Neutrophil (primary cell): ENCODE measurements at regions not wholly inside any gene's neighbourhood (a gene's known extent, or its start where the extent isn't known, plus 50 kb on each side); places are given as distances from the start of the nearest gene placed in this dataset.

Experiments used
- H3K27ac ChIP-seq: fragments of 200-600 bp; sonication (generic); 2 replicates; pipeline ENCODE4 v1.5.1; 2016; ENCODE audit warnings: mild to moderate bottlenecking, moderate library complexity
- H3K27me3 ChIP-seq: fragments of 200-600 bp; sonication (generic); 2 replicates; pipeline ENCODE4 v1.6.0; 2016; ENCODE audit warnings: mild to moderate bottlenecking
- H3K36me3 ChIP-seq: fragments of 200-600 bp; sonication (generic); 2 replicates; pipeline ENCODE4 v1.5.1; 2017
- H3K4me1 ChIP-seq, 2 experiments: fragments of 200-600 bp in 1 of 2; sonication (generic) in 1 of 2; 1 replicate in 1 of 2; 2 replicates in 1 of 2; pipeline versions ENCODE4 v1.5.1 to v1.6.1; 2013 to 2016; ENCODE audit warnings: low read depth in 1 of 2, low read length in 1 of 2, mild to moderate bottlenecking in 1 of 2, moderate library complexity in 1 of 2; ENCODE audit not compliant: control insufficient read depth in 1 of 2, insufficient read depth in 1 of 2
- H3K4me3 ChIP-seq, 2 experiments: fragments of 200-600 bp in 1 of 2; sonication (generic) in 1 of 2; 1 replicate in 1 of 2; 2 replicates in 1 of 2; pipeline ENCODE4 v1.5.1; 2013 to 2016; ENCODE audit warnings: low read depth in 1 of 2, low read length in 1 of 2, mild to moderate bottlenecking in 1 of 2, moderate library complexity in 1 of 2
- H3K9me3 ChIP-seq: fragments of 200-600 bp; sonication (generic); 2 replicates; pipeline ENCODE4 v1.5.1; 2016
- TF ChIP-seq, protein P1 (sequence below): fragments of 200-600 bp; sonication (generic); IDR thresholded peaks from 2 replicates; pipeline ENCODE4 v1.5.1; 2016; ENCODE audit warnings: antibody characterized with exemption

DNA sequence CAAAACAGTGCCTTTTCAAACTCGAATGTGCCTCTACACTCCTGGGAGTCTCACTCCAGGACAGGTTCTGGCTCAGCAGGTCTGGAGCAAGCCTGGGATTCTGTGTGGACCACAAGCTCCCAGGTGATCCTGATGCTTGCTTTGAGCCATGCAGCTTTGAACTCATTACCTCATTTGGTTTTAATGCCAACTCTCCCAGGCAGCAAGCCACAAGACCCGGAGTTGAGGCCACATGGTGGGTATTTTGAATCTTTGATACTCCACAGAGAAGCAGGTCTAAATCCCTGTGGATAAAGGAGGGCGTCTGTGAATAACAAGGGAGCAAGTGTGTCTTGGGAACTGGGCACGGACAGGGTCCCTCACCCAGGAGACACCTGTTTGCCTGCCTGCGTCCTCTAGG lies 205.4 kb upstream of the CST7 start:
- no peak overlapping the region for H3K27ac ChIP-seq
- TF ChIP-seq, protein P1, sequence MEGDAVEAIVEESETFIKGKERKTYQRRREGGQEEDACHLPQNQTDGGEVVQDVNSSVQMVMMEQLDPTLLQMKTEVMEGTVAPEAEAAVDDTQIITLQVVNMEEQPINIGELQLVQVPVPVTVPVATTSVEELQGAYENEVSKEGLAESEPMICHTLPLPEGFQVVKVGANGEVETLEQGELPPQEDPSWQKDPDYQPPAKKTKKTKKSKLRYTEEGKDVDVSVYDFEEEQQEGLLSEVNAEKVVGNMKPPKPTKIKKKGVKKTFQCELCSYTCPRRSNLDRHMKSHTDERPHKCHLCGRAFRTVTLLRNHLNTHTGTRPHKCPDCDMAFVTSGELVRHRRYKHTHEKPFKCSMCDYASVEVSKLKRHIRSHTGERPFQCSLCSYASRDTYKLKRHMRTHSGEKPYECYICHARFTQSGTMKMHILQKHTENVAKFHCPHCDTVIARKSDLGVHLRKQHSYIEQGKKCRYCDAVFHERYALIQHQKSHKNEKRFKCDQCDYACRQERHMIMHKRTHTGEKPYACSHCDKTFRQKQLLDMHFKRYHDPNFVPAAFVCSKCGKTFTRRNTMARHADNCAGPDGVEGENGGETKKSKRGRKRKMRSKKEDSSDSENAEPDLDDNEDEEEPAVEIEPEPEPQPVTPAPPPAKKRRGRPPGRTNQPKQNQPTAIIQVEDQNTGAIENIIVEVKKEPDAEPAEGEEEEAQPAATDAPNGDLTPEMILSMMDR, result no peak
- H3K9me3 ChIP-seq, result no peaks in the 10 kb centered on the region
- H3K27me3 ChIP-seq, result no peaks in the 10 kb centered on the region
- no peaks in the 10 kb centered on the region for H3K4me1 ChIP-seq
- no peak overlapping the region for H3K4me3 ChIP-seq
- H3K36me3 ChIP-seq, result no peaks in the 10 kb centered on the region

DNA sequence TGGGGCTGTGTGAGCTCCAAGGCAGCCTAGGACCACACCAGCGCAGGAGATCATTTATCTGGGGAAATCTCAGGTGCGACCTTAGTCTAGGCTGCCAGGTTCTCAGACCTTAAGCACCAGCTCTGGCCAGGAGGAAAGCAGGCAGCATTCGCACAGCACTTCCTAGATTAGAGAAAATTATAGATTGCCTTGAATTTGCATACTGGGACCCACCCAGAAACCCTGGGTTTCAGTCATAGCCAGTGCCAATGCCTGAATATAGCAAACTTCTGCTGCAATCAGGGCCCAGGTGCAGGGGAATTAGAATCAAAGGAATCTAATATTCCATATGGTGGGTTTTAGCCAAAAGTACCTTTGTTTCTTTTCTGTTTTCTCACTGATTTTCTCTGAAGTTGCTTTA lies 204.3 kb upstream of the CST7 start:
- Histone ChIP-seq H3K36me3 (no peaks in the 10 kb centered on the region), H3K27me3 (no peaks in the 10 kb centered on the region), H3K4me1 (no peaks in the 10 kb centered on the region), H3K27ac (no peak overlapping the region), H3K4me3 (no peak overlapping the region), H3K9me3 (no peaks in the 10 kb centered on the region)
- TF ChIP-seq, protein P1, result no peak

DNA sequence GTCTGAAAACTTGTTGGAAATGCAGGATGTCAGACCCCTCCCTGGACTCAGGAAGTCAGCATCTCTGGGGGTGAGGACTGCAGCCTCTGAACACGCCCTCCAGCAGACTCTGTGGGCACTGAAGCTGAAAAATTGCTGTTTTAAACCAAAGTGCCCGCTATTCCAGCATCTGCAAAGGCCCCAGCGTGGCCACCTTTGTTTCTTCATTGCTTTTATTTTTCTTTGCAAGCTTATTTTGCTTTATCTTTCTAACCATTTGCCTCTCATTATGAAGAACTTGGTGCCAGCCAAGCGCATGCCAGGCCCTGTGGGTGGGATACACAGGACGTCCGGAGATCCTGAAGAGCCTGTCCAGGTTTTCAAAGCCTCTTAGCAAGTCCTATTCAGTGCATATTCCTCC lies 203.9 kb upstream of the CST7 start:
- Histone ChIP-seq H3K36me3 (no peaks in the 10 kb centered on the region), H3K4me3 (no peak overlapping the region), H3K27ac (no peak overlapping the region), H3K27me3 (no peaks in the 10 kb centered on the region), H3K4me1 (no peaks in the 10 kb centered on the region), H3K9me3 (no peaks in the 10 kb centered on the region)
- TF ChIP-seq, protein P1, result no peak

DNA sequence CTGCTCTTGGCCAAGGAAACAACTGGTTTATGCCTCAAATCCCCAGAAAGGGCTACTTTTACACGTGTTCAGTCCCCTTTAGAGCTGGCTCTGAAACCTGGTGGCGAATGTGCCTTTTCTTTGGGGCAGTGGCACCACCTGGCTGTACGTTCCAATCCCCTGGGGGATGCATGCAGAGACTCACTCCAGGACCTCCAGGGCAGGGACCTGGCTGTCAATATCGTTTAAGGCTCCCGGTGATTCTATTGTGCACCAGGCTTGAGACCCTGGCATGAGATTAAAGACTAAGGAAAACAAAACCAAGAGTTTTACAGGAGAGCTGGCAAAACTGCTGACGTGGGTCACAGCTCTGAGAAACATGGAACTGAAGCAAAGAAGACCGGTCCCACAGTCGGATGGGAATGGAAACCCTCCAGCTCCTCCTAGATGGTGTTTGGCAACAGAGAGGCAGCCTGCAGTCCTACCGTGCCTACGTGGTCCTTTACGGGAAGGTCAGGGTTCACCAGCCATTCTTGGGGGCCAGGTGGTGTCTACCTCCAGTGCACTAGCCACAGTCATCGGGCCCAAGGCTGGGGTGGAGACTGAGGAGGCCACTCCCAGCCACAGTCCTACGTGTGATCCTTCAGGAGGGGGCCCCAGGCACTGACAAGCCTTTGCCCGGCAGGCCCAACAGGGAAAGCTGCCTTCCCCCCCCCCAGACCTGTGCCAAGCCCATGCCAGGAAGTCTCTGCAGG lies 203.3 kb upstream of the CST7 start:
- Histone ChIP-seq H3K4me3 (no peak overlapping the region), H3K27ac (no peak overlapping the region), H3K27me3 (no peaks in the 10 kb centered on the region), H3K36me3 (no peaks in the 10 kb centered on the region), H3K4me1 (no peaks in the 10 kb centered on the region), H3K9me3 (no peaks in the 10 kb centered on the region)
- TF ChIP-seq, protein P1, result no peak

DNA sequence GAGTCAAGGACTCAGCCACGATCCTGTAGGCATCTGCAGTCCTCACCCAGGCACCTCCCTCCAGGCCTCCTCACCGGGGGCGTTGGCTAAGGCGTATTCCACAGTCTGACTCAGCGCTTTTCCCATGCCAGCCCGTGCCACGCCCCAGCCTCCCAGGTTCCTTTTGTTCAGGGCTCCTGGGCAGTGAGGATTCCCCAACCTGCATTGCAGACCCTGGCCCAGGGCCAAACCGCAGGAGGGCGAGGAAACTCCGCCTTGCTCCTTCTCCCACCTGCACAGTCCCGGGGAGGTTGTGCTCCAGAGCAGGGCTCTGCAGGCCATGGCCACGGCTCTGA lies 202.8 kb upstream of the CST7 start:
- H3K36me3 ChIP-seq, result no peaks in the 10 kb centered on the region
- no peak overlapping the region for H3K27ac ChIP-seq
- H3K9me3 ChIP-seq, result no peaks in the 10 kb centered on the region
- H3K4me3 ChIP-seq, result no peak overlapping the region
- H3K4me1 ChIP-seq, result no peaks in the 10 kb centered on the region
- no peaks in the 10 kb centered on the region for H3K27me3 ChIP-seq
- TF ChIP-seq, protein P1, result no peak
